Endothelial cell (in vitro differentiated cells): ENCODE measurements at regions not wholly inside any gene's neighbourhood (a gene's known extent, or its start where the extent isn't known, plus 50 kb on each side); places are given as distances from the start of the nearest gene placed in this dataset.

Experiments
- DNase-seq: peaks from one replicate; pipeline ENCODE4 v3.0.0; 2021; ENCODE audit warnings: low spot score
- H3K27ac Mint-ChIP-seq: one replicate; pipeline ENCODE4 v1.8.0; 2021; ENCODE audit warnings: mixed read lengths, inconsistent platforms; ENCODE audit not compliant: unreplicated experiment
- H3K27me3 Mint-ChIP-seq: one replicate; pipeline ENCODE4 v1.8.0; 2021; ENCODE audit warnings: mild to moderate bottlenecking, moderate library complexity, mixed read lengths, inconsistent platforms; ENCODE audit not compliant: unreplicated experiment
- H3K36me3 Mint-ChIP-seq: one replicate; pipeline ENCODE4 v1.8.0; 2021; ENCODE audit warnings: mild to moderate bottlenecking, low read depth, mixed read lengths, inconsistent platforms; ENCODE audit not compliant: unreplicated experiment
- H3K4me1 Mint-ChIP-seq: one replicate; pipeline ENCODE4 v1.8.0; 2021; ENCODE audit warnings: mild to moderate bottlenecking, mixed read lengths, inconsistent platforms; ENCODE audit not compliant: unreplicated experiment
- H3K4me3 Mint-ChIP-seq: one replicate; pipeline ENCODE4 v1.8.0; 2021; ENCODE audit warnings: mild to moderate bottlenecking, mixed read lengths, inconsistent platforms; ENCODE audit not compliant: unreplicated experiment
- H3K9me3 Mint-ChIP-seq: one replicate; pipeline ENCODE4 v1.8.0; 2021; ENCODE audit warnings: mixed read lengths, inconsistent platforms; ENCODE audit not compliant: unreplicated experiment
- CTCF ChIP-seq: fragments of 200-600 bp; sonication (generic); IDR thresholded peaks from one replicate; pipeline ENCODE4 v1.5.0; 2021; ENCODE audit warnings: antibody characterized with exemption; ENCODE audit not compliant: unreplicated experiment

GRCh38 chr5:3024554-3024953, 273.1 kb upstream of the IRX2 start:
- no peaks in the 10 kb centered on the region for H3K4me1 Mint-ChIP-seq
- H3K4me3 Mint-ChIP-seq: no peak overlapping the region
- no peak for TF ChIP-seq CTCF
- no peak overlapping the region for H3K27ac Mint-ChIP-seq
- peaks cover 4% of the 10 kb centered on the region for H3K27me3 Mint-ChIP-seq
- no peaks in the 10 kb centered on the region for H3K9me3 Mint-ChIP-seq
- DNase-seq: no peak
- H3K36me3 Mint-ChIP-seq: peaks cover 4% of the 10 kb centered on the region

DNA sequence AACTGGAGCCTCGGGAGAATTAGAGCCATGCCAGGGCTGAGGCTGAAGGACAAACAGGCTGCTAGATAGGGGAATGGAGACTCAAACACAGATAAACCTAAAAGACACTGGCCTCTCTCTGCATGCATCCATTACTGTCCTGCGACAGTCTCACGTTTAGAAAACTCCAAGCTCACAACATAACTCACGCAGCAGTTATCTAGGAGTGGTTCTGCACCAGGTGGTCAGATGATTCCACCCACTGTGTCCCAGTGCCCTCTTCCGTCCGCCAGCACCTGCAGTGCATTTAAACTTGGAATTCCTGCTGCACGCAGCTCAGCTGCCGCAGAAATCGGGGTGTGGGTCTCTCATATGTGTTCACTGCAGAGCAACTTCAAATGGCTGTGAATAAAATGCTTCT, 272.6 kb upstream of the IRX2 start:
- Mint-ChIP-seq H3K9me3 (no peaks in the 10 kb centered on the region), H3K36me3 (peaks cover 4% of the 10 kb centered on the region), H3K4me3 (no peak overlapping the region), H3K4me1 (no peaks in the 10 kb centered on the region), H3K27me3 (peaks cover 4% of the 10 kb centered on the region), H3K27ac (no peak overlapping the region)
- TF ChIP-seq CTCF: no peak
- DNase-seq: no peak

DNA sequence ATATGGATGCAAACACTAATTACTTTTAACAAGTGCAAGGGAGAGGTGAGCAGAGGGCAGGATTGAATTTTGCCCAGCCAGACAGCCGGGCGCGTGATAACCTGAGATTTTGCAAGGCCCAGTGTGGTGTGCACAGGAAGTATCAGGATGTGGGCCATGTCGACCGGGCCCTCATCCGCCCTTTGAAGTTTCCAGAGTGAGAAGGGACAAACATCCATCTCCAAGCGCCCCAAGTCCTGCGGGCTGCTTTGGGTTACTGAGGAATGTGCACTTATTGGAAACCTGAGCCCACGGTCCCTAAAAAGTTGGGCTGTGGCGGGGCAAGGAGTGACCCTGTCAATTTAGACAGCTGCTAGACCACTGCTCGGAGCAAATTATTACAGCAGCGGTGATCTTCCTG, 272.2 kb upstream of the IRX2 start:
- H3K27me3 Mint-ChIP-seq: peaks cover 1% of the 10 kb centered on the region
- H3K9me3 Mint-ChIP-seq: no peaks in the 10 kb centered on the region
- no peak for TF ChIP-seq CTCF
- no peak for DNase-seq
- no peaks in the 10 kb centered on the region for H3K4me1 Mint-ChIP-seq
- H3K4me3 Mint-ChIP-seq: no peak overlapping the region
- peaks cover 4% of the 10 kb centered on the region for H3K36me3 Mint-ChIP-seq
- H3K27ac Mint-ChIP-seq: no peak overlapping the region

- Mint-ChIP-seq H3K36me3 (peaks cover 4% of the 10 kb centered on the region), H3K27ac (no peak overlapping the region), H3K4me3 (no peak overlapping the region), H3K4me1 (no peaks in the 10 kb centered on the region), H3K27me3 (no peaks in the 10 kb centered on the region), H3K9me3 (no peaks in the 10 kb centered on the region)
- no peak for TF ChIP-seq CTCF
- DNase-seq: no peak
These were observed 271.2 kb upstream of the IRX2 start for GRCh38 chr5:3022665-3023064.

DNA sequence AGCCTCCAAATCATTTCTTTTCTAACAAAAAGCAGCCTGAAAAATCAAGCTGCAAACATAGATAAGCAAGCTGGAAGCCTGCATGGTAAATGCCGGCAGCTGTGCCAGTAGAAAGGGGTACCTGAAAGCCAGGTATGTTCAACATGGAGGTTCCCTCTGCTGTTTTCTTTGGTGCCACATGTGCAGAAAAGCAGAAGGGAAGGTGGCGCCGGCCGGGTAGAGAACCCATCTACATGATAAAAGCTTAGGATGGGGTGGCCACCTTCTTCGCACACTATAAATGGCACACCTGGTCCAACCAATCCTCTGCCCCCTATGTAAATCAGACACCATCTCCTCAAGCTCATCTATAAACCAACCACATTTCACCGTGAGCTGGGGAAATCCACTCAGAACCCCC, 268.9 kb upstream of the IRX2 start:
- H3K4me3 Mint-ChIP-seq: no peak overlapping the region
- DNase-seq: no peak
- no peak overlapping the region for H3K27ac Mint-ChIP-seq
- no peaks in the 10 kb centered on the region for H3K4me1 Mint-ChIP-seq
- peaks cover 4% of the 10 kb centered on the region for H3K36me3 Mint-ChIP-seq
- H3K27me3 Mint-ChIP-seq: no peaks in the 10 kb centered on the region
- no peaks in the 10 kb centered on the region for H3K9me3 Mint-ChIP-seq
- no peak for TF ChIP-seq CTCF
